GM18867 (cell line): ENCODE measurements at regions not wholly inside any gene's neighbourhood (a gene's known extent, or its start where the extent isn't known, plus 50 kb on each side); places are given as distances from the start of the nearest gene placed in this dataset.

ENCODE experiments used
- ATAC-seq: cut with Tn5 transposase; IDR thresholded peaks from one replicate; pipeline ENCODE4 v1.9.1; 2021; ENCODE audit warnings: mild to moderate bottlenecking, moderate library complexity; ENCODE audit not compliant: unreplicated experiment

- no peak for ATAC-seq
Observed at GRCh38 chr3:102176333-102177050, 258.3 kb upstream of the ZPLD1 start.

- no peak for ATAC-seq
Observed at GRCh38 chr3:102177075-102177755, 257.6 kb upstream of the ZPLD1 start.

- ATAC-seq: no peak
Observed at GRCh38 chr3:102178817-102179216, 256.0 kb upstream of the ZPLD1 start.

GRCh38 chr3:102179326-102180177 lies 255.3 kb upstream of the ZPLD1 start:
- ATAC-seq: peak; percentile 74

GRCh38 chr3:102180280-102180931 lies 254.4 kb upstream of the ZPLD1 start:
- ATAC-seq: peak; percentile 41

GRCh38 chr3:102181175-102181920 lies 253.5 kb upstream of the ZPLD1 start:
- ATAC-seq: no peak

- ATAC-seq: no peak
Observed at GRCh38 chr3:102182162-102182561, 252.7 kb upstream of the ZPLD1 start.

GRCh38 chr3:102183186-102183585 lies 251.6 kb upstream of the ZPLD1 start:
- ATAC-seq: no peak

- no peak for ATAC-seq
Observed at GRCh38 chr3:102183623-102184022, 251.2 kb upstream of the ZPLD1 start.

GRCh38 chr3:102189541-102189940 lies 245.3 kb upstream of the ZPLD1 start:
- ATAC-seq: no peak

- ATAC-seq: no peak
Observed at GRCh38 chr3:102189956-102190723, 244.7 kb upstream of the ZPLD1 start.

GRCh38 chr3:102192575-102192974 lies 242.2 kb upstream of the ZPLD1 start:
- no peak for ATAC-seq

- ATAC-seq: no peak
Observed at GRCh38 chr3:102193255-102193654, 241.6 kb upstream of the ZPLD1 start.

GRCh38 chr3:102194001-102194400 lies 240.8 kb upstream of the ZPLD1 start:
- ATAC-seq: no peak

- peak; percentile 69 for ATAC-seq
Observed at GRCh38 chr3:102194760-102195159, 240.1 kb upstream of the ZPLD1 start.

GRCh38 chr3:102195198-102195948 lies 239.4 kb upstream of the ZPLD1 start:
- peak; percentile 30 for ATAC-seq

GRCh38 chr3:102200126-102200525 lies 234.7 kb upstream of the ZPLD1 start:
- no peak for ATAC-seq

GRCh38 chr3:102200560-102200959 lies 234.3 kb upstream of the ZPLD1 start:
- no peak for ATAC-seq

- no peak for ATAC-seq
Observed at GRCh38 chr3:102205647-102206046, 229.2 kb upstream of the ZPLD1 start.
